HPDE6-E6E7 (cell line): ENCODE measurements at regions not wholly inside any gene's neighbourhood (a gene's known extent, or its start where the extent isn't known, plus 50 kb on each side); places are given as distances from the start of the nearest gene placed in this dataset.
A peak's percentile ranks its signal among the peaks of the same experiment; 100 is the strongest.

Source experiments
- DNase-seq: peaks from one replicate; pipeline ENCODE4 v3.0.0; 2011; ENCODE audit warnings: missing footprints; ENCODE audit errors: extremely low spot score

DNA sequence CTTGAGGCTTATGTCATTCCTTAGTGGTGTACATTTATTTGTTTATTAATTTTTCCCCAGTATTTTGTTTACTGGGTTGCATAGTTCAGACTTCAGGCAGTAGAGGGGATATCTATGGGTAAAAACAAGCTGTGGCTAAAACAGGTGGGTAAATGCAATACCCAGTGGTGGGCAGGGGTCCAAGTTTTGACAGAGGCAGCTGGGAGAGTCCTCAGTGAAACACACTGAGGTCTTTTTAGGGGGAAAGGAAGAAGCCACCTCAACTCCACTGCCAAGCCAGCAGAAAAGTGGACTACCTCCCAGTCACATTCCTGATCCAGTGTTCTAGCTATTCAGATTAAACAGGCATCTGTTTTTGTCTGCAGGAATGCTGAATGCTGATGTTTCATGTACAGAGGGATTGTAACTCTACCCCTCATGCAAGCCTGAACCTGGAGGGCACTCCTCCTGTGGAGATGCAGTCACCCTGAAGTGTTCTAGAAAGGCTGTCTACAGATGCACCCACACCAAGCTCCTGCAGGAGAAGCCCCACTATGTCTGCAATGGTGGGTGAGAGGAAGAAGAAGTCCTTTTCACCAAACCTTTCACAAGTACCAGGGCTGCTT is 757.8 kb downstream of the INHBA start:
- no peak for DNase-seq

DNA sequence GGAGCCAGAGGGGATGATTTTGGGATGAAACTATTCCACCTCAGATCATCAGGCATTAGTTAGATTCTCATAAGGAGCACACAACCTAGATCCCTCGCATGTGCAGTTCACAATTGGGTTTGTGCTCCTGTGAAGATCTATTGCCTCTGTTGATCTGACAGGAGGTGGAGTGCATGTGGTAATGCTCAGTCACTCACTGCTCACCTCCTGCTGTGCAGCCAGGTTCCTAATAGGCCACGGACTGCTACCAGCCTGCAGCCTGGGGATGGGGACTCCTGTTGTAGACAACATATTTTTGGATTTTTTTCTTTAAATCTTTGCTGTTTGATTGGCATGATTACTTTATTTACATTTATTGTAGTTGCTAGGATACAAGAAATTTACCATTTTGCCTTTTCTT is 765.0 kb downstream of the INHBA start:
- no peak for DNase-seq

DNA sequence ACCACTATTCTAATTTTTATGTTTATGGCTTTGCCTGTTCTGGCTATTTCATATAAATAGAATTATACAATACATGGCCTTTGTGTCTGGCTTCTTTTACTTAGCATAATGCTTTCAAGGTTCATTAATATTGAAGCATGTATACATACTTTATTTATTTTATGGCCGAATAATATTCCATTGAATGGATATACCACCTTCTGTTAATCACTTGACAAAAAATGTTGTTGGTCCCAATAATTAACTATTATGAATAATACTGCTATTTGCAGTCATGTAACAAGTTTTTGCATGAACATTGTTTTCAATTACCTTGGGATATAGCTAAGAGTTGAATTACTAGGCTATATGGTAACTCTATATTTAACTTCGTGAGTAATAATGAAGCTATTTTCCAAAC is 767.5 kb downstream of the INHBA start:
- no peak for DNase-seq

DNA sequence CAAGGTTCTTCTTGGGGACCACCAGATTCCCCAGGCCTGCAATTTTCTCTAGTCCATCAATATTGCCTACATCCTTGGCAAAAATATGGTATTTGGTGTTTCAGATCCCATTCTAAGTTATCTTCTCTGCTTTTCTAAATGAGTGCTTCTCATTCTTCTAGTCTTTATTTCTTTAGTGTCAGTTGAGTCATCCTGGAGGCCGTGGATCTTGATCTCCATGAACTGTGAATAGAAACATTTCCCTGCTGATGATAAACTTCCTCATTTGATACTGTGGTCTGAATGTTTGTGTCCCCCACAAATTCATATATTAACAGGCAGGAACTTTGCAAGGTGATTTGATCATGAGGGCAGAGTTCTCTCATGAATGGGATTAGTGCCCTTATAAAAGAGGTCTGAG is 779.3 kb downstream of the INHBA start:
- DNase-seq, result no peak

DNA sequence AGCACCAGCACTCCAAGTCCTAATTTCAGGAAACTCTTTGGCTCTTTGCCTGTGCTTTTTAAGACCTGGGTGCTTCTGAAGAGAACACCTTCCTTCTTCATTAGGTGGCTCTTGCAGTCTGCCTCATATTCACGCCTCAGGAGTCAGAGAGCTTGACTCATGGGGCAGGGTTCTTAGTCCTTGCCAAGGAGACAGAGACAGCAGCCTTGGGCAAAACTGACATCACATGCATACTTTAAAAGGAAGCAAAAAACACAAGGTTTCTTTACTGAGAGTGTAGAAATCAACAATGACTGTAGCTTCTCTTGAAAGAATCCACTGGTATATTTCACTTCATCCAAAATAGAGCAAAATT is 780.6 kb downstream of the INHBA start:
- peak; percentile 90 for DNase-seq

DNA sequence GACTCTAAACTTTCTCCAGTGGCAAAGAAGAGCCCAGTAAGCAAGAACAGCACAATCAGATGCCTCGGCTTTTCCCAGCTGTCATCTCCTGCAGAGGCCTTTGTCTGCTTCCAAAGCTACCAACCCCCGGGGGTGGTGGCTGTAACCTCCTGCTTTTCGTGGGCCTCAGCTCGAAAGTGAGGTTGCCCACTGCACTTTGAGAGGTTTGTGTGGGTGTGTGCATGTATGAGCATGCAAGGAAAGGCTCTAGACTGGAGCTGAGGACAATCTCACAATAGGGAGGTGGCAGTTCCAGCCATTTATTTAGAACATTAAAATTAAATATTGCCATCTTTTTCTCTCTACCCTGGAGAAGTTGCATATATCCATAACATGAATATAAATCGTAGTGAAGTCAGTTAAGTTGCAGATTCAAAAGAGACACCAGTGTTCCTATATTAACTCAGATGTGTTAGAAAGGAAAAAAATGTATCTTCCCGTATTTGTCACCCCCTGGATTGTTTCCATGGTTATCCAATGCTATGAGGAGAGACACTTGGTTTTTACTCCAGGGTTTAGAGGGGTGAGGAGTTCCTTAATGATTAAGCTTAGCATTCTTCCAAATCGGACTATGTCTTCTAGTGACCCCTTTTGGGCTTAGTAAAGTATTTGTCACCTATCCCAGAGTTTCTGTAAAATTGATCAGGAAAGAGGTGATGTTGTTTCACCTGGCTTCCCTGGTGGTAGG is 781.1 kb downstream of the INHBA start:
- no peak for DNase-seq

DNA sequence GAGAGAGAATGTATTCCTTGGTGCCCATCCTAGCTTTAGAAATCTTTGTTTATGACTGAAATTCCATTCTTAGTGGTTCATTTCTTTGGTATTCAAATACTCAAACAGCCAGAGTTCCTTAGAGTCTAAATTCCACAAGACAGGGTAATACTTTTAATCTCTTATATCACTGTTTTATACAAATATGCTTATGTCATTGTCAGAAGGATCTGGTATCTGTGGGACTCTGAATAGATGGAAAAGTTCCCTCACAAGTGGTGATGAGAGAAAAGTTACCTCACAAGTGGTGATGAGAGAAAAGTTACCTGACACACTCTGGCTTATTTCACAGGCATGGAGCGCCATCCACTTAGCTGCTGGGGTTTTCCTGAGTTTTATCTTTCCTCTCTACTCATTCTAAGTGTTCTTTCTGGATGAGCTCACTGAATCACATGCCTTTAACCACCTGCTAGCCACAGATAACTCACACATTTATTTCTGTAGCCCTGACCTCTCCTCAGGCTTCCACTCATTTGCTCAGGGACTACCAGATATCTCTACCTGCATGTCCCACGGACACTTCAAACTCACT is 784.0 kb downstream of the SUGCT start:
- DNase-seq, result no peak

DNA sequence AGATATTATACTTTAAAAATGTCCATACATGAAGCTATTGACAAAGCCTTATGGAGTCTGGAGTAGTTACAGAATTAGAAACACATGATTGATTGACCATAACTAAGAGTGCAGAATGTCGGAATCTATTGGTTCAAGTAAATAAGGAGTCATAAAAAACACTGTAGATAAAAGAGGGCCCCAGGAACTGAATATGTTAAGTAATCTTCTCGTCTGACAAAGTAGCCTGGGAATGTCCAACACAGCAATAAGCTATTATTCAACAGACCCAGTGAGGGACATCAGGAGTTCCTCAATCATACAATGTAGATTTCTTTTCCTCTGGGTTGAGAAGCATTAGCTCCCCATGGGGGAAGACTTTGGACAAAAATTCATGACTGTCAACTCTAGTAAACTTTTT is 782.0 kb downstream of the SUGCT start:
- no peak for DNase-seq

DNA sequence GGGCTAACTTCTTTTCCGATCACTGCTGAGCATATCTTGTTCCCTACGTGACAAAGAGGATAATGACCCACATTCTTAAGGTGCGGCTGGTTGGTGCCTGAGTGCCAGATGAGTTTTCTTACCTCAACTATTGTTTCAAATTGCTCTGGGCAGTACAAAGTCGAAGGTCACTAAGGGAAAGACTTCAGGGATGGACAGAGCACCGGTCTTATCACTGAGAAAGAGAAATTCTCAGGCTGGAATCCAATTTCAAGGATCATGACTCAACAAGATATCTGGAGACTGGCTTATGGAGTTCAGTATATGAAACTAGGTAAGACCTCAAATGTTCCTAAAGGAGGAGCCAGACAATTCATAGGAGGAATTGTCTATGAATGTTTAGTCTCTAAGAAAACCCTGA is 780.3 kb downstream of the SUGCT start:
- DNase-seq, result no peak
